PC-9 (cell line): ENCODE measurements at regions not wholly inside any gene's neighbourhood (a gene's known extent, or its start where the extent isn't known, plus 50 kb on each side); places are given as distances from the start of the nearest gene placed in this dataset.

Experiments used
- CTCF ChIP-seq: fragments of 200-600 bp; sonication (generic); conservative IDR thresholded peaks from 2 replicates; pipeline ENCODE4 v1.6.1; 2017; ENCODE audit warnings: mixed run types, antibody characterized with exemption, mild to moderate bottlenecking, moderate library complexity
- EZH2 ChIP-seq: fragments of 200-600 bp; sonication (generic); IDR thresholded peaks from 2 replicates; pipeline ENCODE4 v1.8.0; 2017; ENCODE audit warnings: antibody characterized with exemption, low read depth

- TF ChIP-seq CTCF (no peak), EZH2 (no peak)
Measured at GRCh38 chr2:7742301-7742700, 825.1 kb downstream of the RNF144A start.
